Loucy (cell line): ENCODE measurements at regions not wholly inside any gene's neighbourhood (a gene's known extent, or its start where the extent isn't known, plus 50 kb on each side); places are given as distances from the start of the nearest gene placed in this dataset.

Experiments
- H2AFZ ChIP-seq: fragments of 200-600 bp; sonication (generic); 2 replicates; pipeline ENCODE4 v1.6.0; 2016; ENCODE audit warnings: antibody characterized with exemption, mild to moderate bottlenecking, low read length, moderate library complexity
- H3F3A ChIP-seq: fragments of 200-600 bp; 2 replicates; pipeline ENCODE4 v1.6.0; 2016; ENCODE audit warnings: antibody characterized with exemption, low read depth, mild to moderate bottlenecking
- H3K27me3 ChIP-seq: fragments of 200-600 bp; sonication (generic); 2 replicates; pipeline ENCODE4 v1.6.1; 2014; ENCODE audit warnings: low read length, mild to moderate bottlenecking; ENCODE audit not compliant: insufficient read depth, poor library complexity, severe bottlenecking
- H3K36me3 ChIP-seq: fragments of 200-600 bp; sonication (generic); 2 replicates; pipeline ENCODE4 v1.6.1; 2016; ENCODE audit warnings: low read length; ENCODE audit not compliant: insufficient read depth
- H3K4me1 ChIP-seq: fragments of 200-600 bp; sonication (generic); 2 replicates; pipeline ENCODE4 v1.5.1; 2014; ENCODE audit warnings: low read length, mild to moderate bottlenecking; ENCODE audit not compliant: insufficient read depth, poor library complexity, severe bottlenecking
- H3K4me2 ChIP-seq: fragments of 200-600 bp; sonication (generic); 2 replicates; pipeline ENCODE4 v1.6.0; 2014; ENCODE audit warnings: antibody characterized with exemption, low read length, low read depth, mild to moderate bottlenecking; ENCODE audit not compliant: poor library complexity, severe bottlenecking
- H3K4me3 ChIP-seq: fragments of 200-600 bp; sonication (generic); 2 replicates; pipeline ENCODE4 v1.5.1; 2014; ENCODE audit warnings: low read length, mild to moderate bottlenecking, mixed read lengths; ENCODE audit not compliant: poor library complexity, severe bottlenecking
- H3K79me2 ChIP-seq: fragments of 200-600 bp; sonication (generic); 2 replicates; pipeline ENCODE4 v1.6.1; 2014; ENCODE audit warnings: low read length; ENCODE audit not compliant: insufficient read depth
- H3K9ac ChIP-seq: fragments of 200-600 bp; sonication (generic); 2 replicates; pipeline ENCODE4 v1.6.0; 2014; ENCODE audit warnings: mild to moderate bottlenecking, low read depth, low read length, moderate library complexity; ENCODE audit not compliant: poor library complexity, severe bottlenecking
- H3K9me2 ChIP-seq: fragments of 200-600 bp; sonication (generic); replicated peaks from 2 replicates; pipeline ENCODE4 v1.6.1; 2016; ENCODE audit warnings: low read depth, low read length, mixed read lengths
- H3K9me3 ChIP-seq: fragments of 200-600 bp; sonication (generic); 2 replicates; pipeline ENCODE4 v1.6.1; 2014; ENCODE audit warnings: mild to moderate bottlenecking, antibody characterized with exemption, low read length, low read depth; ENCODE audit not compliant: insufficient read depth
- H4K20me1 ChIP-seq: fragments of 200-600 bp; sonication (generic); 2 replicates; pipeline ENCODE4 v1.6.0; 2014; ENCODE audit warnings: antibody characterized with exemption, low read length, mild to moderate bottlenecking; ENCODE audit not compliant: insufficient read depth, poor library complexity, severe bottlenecking
- CTCF ChIP-seq: fragments of 200-600 bp; sonication (generic); conservative IDR thresholded peaks from 2 replicates; pipeline ENCODE4 v1.5.1; 2014; ENCODE audit warnings: mild to moderate bottlenecking, antibody characterized with exemption, low read length
- EZH2phosphoT487 ChIP-seq: fragments of 200-600 bp; IDR thresholded peaks from 2 replicates; pipeline ENCODE4 v1.6.1; 2018; ENCODE audit warnings: antibody characterized with exemption, mild to moderate bottlenecking, moderate library complexity, borderline replicate concordance

- H3K9ac ChIP-seq, result peak overlapping the region; percentile 62
- no peak for TF ChIP-seq CTCF
- TF ChIP-seq EZH2phosphoT487, result no peak
- H3K36me3 ChIP-seq, result peaks cover 3% of the 10 kb centered on the region; the same call in 1 of the 2 replicates
- H3K4me1 ChIP-seq, result peaks cover 87% of the 10 kb centered on the region
- H3K4me2 ChIP-seq, result peak overlapping the region; percentile 86
- H3K27me3 ChIP-seq, result no peaks in the 10 kb centered on the region
- 0 out of 2 replicates have a peak, but pooled peaks cover 5% of the 10 kb centered on the region for H3F3A ChIP-seq
- H2AFZ ChIP-seq, result no peak overlapping the region
- H3K79me2 ChIP-seq, result peaks cover 95% of the 10 kb centered on the region
- no peaks in the 10 kb centered on the region for H3K9me2 ChIP-seq
- H3K4me3 ChIP-seq, result peak overlapping the region; percentile 70
- no peaks in the 10 kb centered on the region for H3K9me3 ChIP-seq
- H4K20me1 ChIP-seq, result peaks cover 15% of the 10 kb centered on the region
Observed at GRCh38 chr9:110126986-110127864, 80.7 kb downstream of the C9orf152 start.

- 0 out of 2 replicates have a peak, but pooled peaks cover 5% of the 10 kb centered on the region for H3F3A ChIP-seq
- no peak overlapping the region for H2AFZ ChIP-seq
- no peaks in the 10 kb centered on the region for H3K9me3 ChIP-seq
- no peaks in the 10 kb centered on the region for H3K9me2 ChIP-seq
- no peak for TF ChIP-seq EZH2phosphoT487
- TF ChIP-seq CTCF, result no peak
- H3K4me1 ChIP-seq, result peaks cover 77% of the 10 kb centered on the region
- H3K36me3 ChIP-seq, result peaks cover 6% of the 10 kb centered on the region; the same call in 1 of the 2 replicates
- H3K79me2 ChIP-seq, result peaks cover 95% of the 10 kb centered on the region
- peak overlapping the region; percentile 62 for H3K9ac ChIP-seq
- H3K27me3 ChIP-seq, result no peaks in the 10 kb centered on the region
- H4K20me1 ChIP-seq, result peaks cover 20% of the 10 kb centered on the region
- no peak overlapping the region for H3K4me2 ChIP-seq
- no peak overlapping the region for H3K4me3 ChIP-seq
Observed at GRCh38 chr9:110128664-110129329, 79.2 kb downstream of the C9orf152 start.

- no peaks in the 10 kb centered on the region for H3K9me3 ChIP-seq
- H4K20me1 ChIP-seq, result peaks cover 26% of the 10 kb centered on the region
- no peaks in the 10 kb centered on the region for H3K9me2 ChIP-seq
- H3K4me3 ChIP-seq, result no peak overlapping the region
- H3F3A ChIP-seq, result 0 out of 2 replicates have a peak, but pooled peaks cover 5% of the 10 kb centered on the region
- no peak for TF ChIP-seq CTCF
- peaks cover 95% of the 10 kb centered on the region for H3K79me2 ChIP-seq
- H2AFZ ChIP-seq, result no peak overlapping the region
- no peak overlapping the region for H3K4me2 ChIP-seq
- H3K27me3 ChIP-seq, result no peaks in the 10 kb centered on the region
- peaks cover 6% of the 10 kb centered on the region; the same call in 1 of the 2 replicates for H3K36me3 ChIP-seq
- peak overlapping the region; percentile 62 for H3K9ac ChIP-seq
- peaks cover 71% of the 10 kb centered on the region for H3K4me1 ChIP-seq
Observed at GRCh38 chr9:110129425-110129824, 78.5 kb downstream of the C9orf152 start.
